Tibial artery (tissue), 4 donors: ENCODE measurements at regions not wholly inside any gene's neighbourhood (a gene's known extent, or its start where the extent isn't known, plus 50 kb on each side); places are given as distances from the start of the nearest gene placed in this dataset.

Experiments
- DNase-seq, 2 donors: peaks; one replicate each; pipeline ENCODE4 v3.0.0-alpha.2; 2019
- H3K27ac ChIP-seq, 2 donors: fragments of 200-600 bp; sonication (generic) in 1 of 2; 1 replicate in 1 of 2; 2 replicates in 1 of 2; pipeline ENCODE4 v1.5.1; 2018 to 2019; ENCODE audit warnings: mild to moderate bottlenecking in 1 of 2
- H3K27me3 ChIP-seq, 2 donors: fragments of 200-600 bp; sonication (generic) in 1 of 2; one replicate each; pipeline versions ENCODE4 v1.5.1 to v1.6.0; 2016 to 2019
- H3K36me3 ChIP-seq, 3 donors: fragments of 200-600 bp; sonication (generic) in 2 of 3; one replicate each; pipeline ENCODE4 v1.5.1; 2016 to 2019; ENCODE audit warnings: mild to moderate bottlenecking in 2 of 3
- H3K4me1 ChIP-seq, 4 donors: fragments of 200-600 bp; sonication (generic) in 2 of 4; 1 replicate in 3 of 4; 2 replicates in 1 of 4; pipeline ENCODE4 v1.5.1; 2016 to 2019
- H3K4me3 ChIP-seq, 2 donors: fragments of 200-600 bp; sonication (generic) in 1 of 2; 1 replicate in 1 of 2; 2 replicates in 1 of 2; pipeline ENCODE4 v1.5.1; 2018 to 2019; ENCODE audit warnings: mild to moderate bottlenecking in 2 of 2
- H3K9me3 ChIP-seq, 3 donors: fragments of 200-600 bp; sonication (generic) in 1 of 3; one replicate each; pipeline ENCODE4 v1.5.1; 2016 to 2019
- CTCF ChIP-seq, 2 experiments: fragments of 200-600 bp in 1 of 2; fragments of 450-650 bp in 1 of 2; IDR thresholded peaks; one replicate each; pipeline ENCODE4 v1.5.1; 2017 to 2019; ENCODE audit warnings: antibody characterized with exemption in 2 of 2, mild to moderate bottlenecking in 1 of 2, moderate library complexity in 1 of 2
- intact Hi-C: fragments of 100-400 bp; cut with DNase I; formaldehyde crosslinking; loops from one replicate; pipeline ENCODE4 v1.15.0; 2023; ENCODE audit warnings: low total_unique reads

- peaks cover 0 to 22% (median 12%) of the 10 kb centered on the region in 3 donors for H3K9me3 ChIP-seq
- DNase-seq: no peak
- H3K27ac ChIP-seq: no peak overlapping the region
- no peaks in the 10 kb centered on the region for H3K4me1 ChIP-seq
- no peak overlapping the region for H3K4me3 ChIP-seq
- no peaks in the 10 kb centered on the region for H3K36me3 ChIP-seq
- no peaks in the 10 kb centered on the region for H3K27me3 ChIP-seq
- no peak for TF ChIP-seq CTCF (IDR thresholded peaks at IDR 0.05)
- intact Hi-C loops: no loop called here
Observed at GRCh38 chrX:40411340-40412111, 169.2 kb upstream of the ATP6AP2 start.

GRCh38 chrX:40410859-40411258 lies 169.9 kb upstream of the ATP6AP2 start:
- Histone ChIP-seq H3K9me3 (peaks cover 0 to 22% (median 12%) of the 10 kb centered on the region in 3 donors), H3K27ac (no peak overlapping the region), H3K4me1 (no peaks in the 10 kb centered on the region), H3K4me3 (no peak overlapping the region), H3K27me3 (no peaks in the 10 kb centered on the region), H3K36me3 (no peaks in the 10 kb centered on the region)
- no peak for TF ChIP-seq CTCF (IDR thresholded peaks at IDR 0.05)
- no peak for DNase-seq
- intact Hi-C loops: no loop called here

GRCh38 chrX:40406330-40406859 lies 174.4 kb upstream of the ATP6AP2 start:
- Histone ChIP-seq H3K27me3 (no peaks in the 10 kb centered on the region), H3K4me1 (peaks cover 0 to 10% (median 0%) of the 10 kb centered on the region in 4 donors), H3K27ac (no peak overlapping the region), H3K4me3 (no peak overlapping the region), H3K9me3 (peaks cover 0 to 30% (median 12%) of the 10 kb centered on the region in 3 donors), H3K36me3 (no peaks in the 10 kb centered on the region)
- intact Hi-C loops: no loop called here
- no peak for TF ChIP-seq CTCF (IDR thresholded peaks at IDR 0.05)
- no peak for DNase-seq

DNA sequence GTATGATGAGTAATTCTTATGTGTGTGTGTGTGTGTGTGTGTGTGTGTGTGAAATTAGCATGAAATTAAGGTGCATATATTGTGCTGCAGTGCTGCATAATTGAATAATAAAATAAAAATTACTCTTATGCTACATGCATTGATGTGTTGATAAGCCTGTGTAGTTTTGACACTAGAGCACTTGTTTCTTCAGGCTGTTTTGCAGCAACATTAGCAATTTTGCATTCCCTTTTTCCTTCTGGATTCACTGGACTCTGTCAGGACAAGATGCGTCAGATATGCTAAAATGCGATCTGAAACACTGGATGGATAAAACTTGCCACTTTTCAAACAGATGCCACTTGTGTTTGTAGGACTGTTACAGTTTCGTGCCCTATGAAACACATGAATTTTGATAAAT lies 175.4 kb upstream of the ATP6AP2 start:
- H3K27ac ChIP-seq: no peak overlapping the region
- intact Hi-C loops: no loop called here
- no peak for DNase-seq
- no peak overlapping the region for H3K4me3 ChIP-seq
- H3K36me3 ChIP-seq: no peaks in the 10 kb centered on the region
- TF ChIP-seq CTCF (IDR thresholded peaks at IDR 0.05): no peak
- peaks cover 0 to 36% (median 12%) of the 10 kb centered on the region in 3 donors for H3K9me3 ChIP-seq
- H3K4me1 ChIP-seq: peaks cover 0 to 10% (median 0%) of the 10 kb centered on the region in 4 donors
- H3K27me3 ChIP-seq: no peaks in the 10 kb centered on the region

DNA sequence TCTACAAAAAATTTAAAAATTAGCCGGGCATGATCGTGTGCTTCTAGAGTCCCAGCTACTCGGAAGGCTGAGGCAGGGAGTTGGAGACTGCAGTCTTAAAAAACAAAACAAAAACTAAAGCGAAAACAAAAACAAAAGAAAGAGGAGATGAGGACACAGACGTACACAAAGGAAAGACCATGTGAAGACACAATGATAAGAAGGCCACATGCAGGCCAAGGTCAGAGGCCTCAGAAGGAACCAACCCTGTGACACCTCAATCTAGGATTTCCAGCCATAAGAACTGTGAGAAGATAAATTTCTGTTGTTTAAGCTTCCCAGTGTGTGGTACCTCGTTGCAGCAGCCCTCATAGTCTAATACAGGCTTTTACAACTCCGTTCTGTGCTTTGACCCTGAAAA lies 177.0 kb upstream of the ATP6AP2 start:
- Histone ChIP-seq H3K9me3 (peaks cover 0 to 24% (median 2%) of the 10 kb centered on the region in 3 donors), H3K36me3 (no peaks in the 10 kb centered on the region), H3K4me1 (peaks cover 0 to 10% (median 0%) of the 10 kb centered on the region in 4 donors), H3K27me3 (no peaks in the 10 kb centered on the region), H3K27ac (no peak overlapping the region), H3K4me3 (no peak overlapping the region)
- DNase-seq: no peak
- intact Hi-C loops: no loop called here
- TF ChIP-seq CTCF (IDR thresholded peaks at IDR 0.05): no peak
